HG03565 (cell line): ENCODE measurements at regions not wholly inside any gene's neighbourhood (a gene's known extent, or its start where the extent isn't known, plus 50 kb on each side); places are given as distances from the start of the nearest gene placed in this dataset.

Source experiments
- ATAC-seq: cut with Tn5 transposase; IDR thresholded peaks from one replicate; pipeline ENCODE4 v1.9.1; 2021; ENCODE audit warnings: mild to moderate bottlenecking, moderate library complexity; ENCODE audit not compliant: unreplicated experiment

- ATAC-seq, result no peak
Observed at GRCh38 chr16:80024443-80024842, 423.9 kb upstream of the MAF start.

- ATAC-seq, result no peak
Observed at GRCh38 chr16:80023865-80024264, 423.3 kb upstream of the MAF start.

- ATAC-seq, result no peak
Observed at GRCh38 chr16:80019395-80019794, 418.9 kb upstream of the MAF start.

GRCh38 chr16:80018466-80018865 lies 417.9 kb upstream of the MAF start:
- no peak for ATAC-seq

- ATAC-seq, result no peak
Observed at GRCh38 chr16:80016731-80017326, 416.3 kb upstream of the MAF start.

GRCh38 chr16:80015566-80015965 lies 415.0 kb upstream of the MAF start:
- no peak for ATAC-seq

GRCh38 chr16:80014241-80014939 lies 413.9 kb upstream of the MAF start:
- no peak for ATAC-seq

- no peak for ATAC-seq
Observed at GRCh38 chr16:80012586-80012985, 412.0 kb upstream of the MAF start.

- ATAC-seq, result no peak
Observed at GRCh38 chr16:80009971-80010659, 409.6 kb upstream of the MAF start.

- no peak for ATAC-seq
Observed at GRCh38 chr16:80008857-80009256, 408.3 kb upstream of the MAF start.

- no peak for ATAC-seq
Observed at GRCh38 chr16:80007231-80007630, 406.7 kb upstream of the MAF start.

- no peak for ATAC-seq
Observed at GRCh38 chr16:80006241-80007215, 406.0 kb upstream of the MAF start.

GRCh38 chr16:80004113-80004512 lies 403.6 kb upstream of the MAF start:
- ATAC-seq, result no peak

- no peak for ATAC-seq
Observed at GRCh38 chr16:80002261-80002660, 401.7 kb upstream of the MAF start.

GRCh38 chr16:79998143-79998542 lies 397.6 kb upstream of the MAF start:
- no peak for ATAC-seq

- no peak for ATAC-seq
Observed at GRCh38 chr16:79997257-79997656, 396.7 kb upstream of the MAF start.

- no peak for ATAC-seq
Observed at GRCh38 chr16:79996321-79996720, 395.8 kb upstream of the MAF start.

- no peak for ATAC-seq
Observed at GRCh38 chr16:79995315-79995714, 394.8 kb upstream of the MAF start.

- ATAC-seq, result no peak
Observed at GRCh38 chr16:79994418-79994817, 393.9 kb upstream of the MAF start.

- no peak for ATAC-seq
Observed at GRCh38 chr16:79993629-79994209, 393.2 kb upstream of the MAF start.

- no peak for ATAC-seq
Observed at GRCh38 chr16:79991969-79992368, 391.4 kb upstream of the MAF start.
